ENCODE measurements at regions not wholly inside any gene's neighbourhood (a gene's known extent, or its start where the extent isn't known, plus 50 kb on each side); places are given as distances from the start of the nearest gene placed in this dataset.

DNA sequence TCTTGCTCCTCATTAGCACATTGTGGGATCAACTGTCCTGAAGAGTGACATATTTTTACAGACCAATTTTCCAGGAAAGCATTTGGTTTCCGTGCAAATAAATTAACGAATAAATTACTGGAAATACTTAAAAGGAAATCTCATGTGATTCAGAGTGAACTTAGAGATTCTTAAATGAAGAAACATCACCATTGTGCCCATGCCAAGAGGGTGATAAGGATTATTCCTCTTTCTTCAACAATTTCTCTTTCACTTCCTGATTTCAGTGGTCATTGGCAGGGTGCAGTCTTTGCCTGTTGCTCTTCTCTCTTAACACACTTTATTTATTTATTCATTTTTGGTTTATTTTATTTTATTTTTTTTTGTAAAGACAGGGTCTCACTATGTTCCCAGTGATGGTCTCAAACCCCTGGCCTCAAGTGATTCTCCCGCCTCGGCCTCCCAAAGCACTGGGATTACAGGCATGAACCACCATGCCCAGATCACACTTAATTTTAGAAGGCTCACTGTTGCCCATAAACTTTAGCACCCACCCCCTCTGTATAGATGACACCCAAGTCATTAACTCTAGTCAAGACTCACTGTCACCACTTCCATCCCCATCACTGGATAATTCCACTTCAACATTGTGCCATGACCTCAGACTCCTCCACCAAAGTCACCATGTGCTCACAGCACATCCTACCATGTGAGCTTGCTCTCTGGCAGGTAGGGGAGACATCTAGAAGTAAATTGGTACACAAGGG, 92.6 kb upstream of the CERS6 start:
- H3K9me3 Mint-ChIP-seq (ENCODE audit: low read depth), result no peaks in the 10 kb centered on the region
- H3K4me1 Mint-ChIP-seq (ENCODE audit: low read depth), result no peaks in the 10 kb centered on the region
- DNase-seq (ENCODE audit: low spot score), result no peak
- no peaks in the 10 kb centered on the region for H3K36me3 Mint-ChIP-seq (ENCODE audit: low read depth)
- H3K27ac Mint-ChIP-seq (ENCODE audit: unreplicated experiment), result no peak overlapping the region
- TF ChIP-seq, protein P1, sequence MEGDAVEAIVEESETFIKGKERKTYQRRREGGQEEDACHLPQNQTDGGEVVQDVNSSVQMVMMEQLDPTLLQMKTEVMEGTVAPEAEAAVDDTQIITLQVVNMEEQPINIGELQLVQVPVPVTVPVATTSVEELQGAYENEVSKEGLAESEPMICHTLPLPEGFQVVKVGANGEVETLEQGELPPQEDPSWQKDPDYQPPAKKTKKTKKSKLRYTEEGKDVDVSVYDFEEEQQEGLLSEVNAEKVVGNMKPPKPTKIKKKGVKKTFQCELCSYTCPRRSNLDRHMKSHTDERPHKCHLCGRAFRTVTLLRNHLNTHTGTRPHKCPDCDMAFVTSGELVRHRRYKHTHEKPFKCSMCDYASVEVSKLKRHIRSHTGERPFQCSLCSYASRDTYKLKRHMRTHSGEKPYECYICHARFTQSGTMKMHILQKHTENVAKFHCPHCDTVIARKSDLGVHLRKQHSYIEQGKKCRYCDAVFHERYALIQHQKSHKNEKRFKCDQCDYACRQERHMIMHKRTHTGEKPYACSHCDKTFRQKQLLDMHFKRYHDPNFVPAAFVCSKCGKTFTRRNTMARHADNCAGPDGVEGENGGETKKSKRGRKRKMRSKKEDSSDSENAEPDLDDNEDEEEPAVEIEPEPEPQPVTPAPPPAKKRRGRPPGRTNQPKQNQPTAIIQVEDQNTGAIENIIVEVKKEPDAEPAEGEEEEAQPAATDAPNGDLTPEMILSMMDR (IDR thresholded peaks at IDR 0.05), result no peak
- no peaks in the 10 kb centered on the region for H3K27me3 Mint-ChIP-seq (ENCODE audit: low read depth)
- no peak overlapping the region for H3K4me3 Mint-ChIP-seq (ENCODE audit: unreplicated experiment)

DNA sequence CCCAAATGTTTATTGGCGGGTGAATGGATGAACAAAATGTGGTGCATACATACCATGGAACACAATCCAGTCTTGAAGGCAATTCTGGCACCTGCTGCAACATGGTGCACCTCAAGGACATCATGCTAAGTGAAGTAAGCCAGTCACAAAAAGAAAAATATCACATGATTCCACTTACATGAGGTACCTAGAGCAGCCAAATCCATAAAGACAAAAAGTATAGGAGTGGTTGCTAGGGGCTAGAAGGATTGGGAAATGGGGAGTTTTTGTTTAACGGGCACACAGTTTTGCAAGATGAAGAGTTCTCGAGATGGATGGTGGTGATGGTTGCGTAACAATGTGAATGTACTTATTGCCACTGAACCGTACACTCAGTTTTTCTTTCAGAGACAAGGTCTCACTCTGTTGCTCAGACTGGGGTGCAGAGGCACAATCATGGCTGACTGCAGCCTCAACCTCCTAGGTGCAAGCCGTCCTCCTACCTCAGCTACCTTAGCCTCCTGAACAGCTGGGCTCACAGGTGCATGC, 90.9 kb upstream of the CERS6 start:
- no peak overlapping the region for H3K4me3 Mint-ChIP-seq (ENCODE audit: unreplicated experiment)
- H3K27ac Mint-ChIP-seq (ENCODE audit: unreplicated experiment), result no peak overlapping the region
- H3K9me3 Mint-ChIP-seq (ENCODE audit: low read depth), result no peaks in the 10 kb centered on the region
- no peaks in the 10 kb centered on the region for H3K4me1 Mint-ChIP-seq (ENCODE audit: low read depth)
- H3K36me3 Mint-ChIP-seq (ENCODE audit: low read depth), result no peaks in the 10 kb centered on the region
- no peak for DNase-seq (ENCODE audit: low spot score)
- H3K27me3 Mint-ChIP-seq (ENCODE audit: low read depth), result no peaks in the 10 kb centered on the region
- TF ChIP-seq, protein P1 (IDR thresholded peaks at IDR 0.05), result no peak

DNA sequence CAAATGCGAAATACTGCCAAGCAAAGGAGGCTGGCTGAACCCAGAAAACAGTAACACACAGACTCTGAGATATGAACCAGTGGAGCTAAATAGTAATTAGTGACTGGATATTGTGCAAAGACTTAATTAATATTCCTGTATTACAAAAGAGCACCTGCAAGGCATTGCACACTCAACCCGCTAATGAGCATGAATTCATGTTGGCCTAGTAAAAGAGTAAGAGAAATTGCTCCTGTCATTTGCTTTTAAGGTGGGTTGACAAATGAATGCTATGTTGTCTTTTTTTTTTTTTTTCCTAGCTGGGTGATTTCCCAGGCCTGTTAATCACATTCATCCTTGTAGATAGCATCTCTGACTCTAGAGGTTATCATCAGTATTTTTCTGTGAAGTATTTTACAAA, 87.0 kb upstream of the CERS6 start:
- peaks cover 22% of the 10 kb centered on the region for H3K9me3 Mint-ChIP-seq (ENCODE audit: low read depth)
- H3K27ac Mint-ChIP-seq (ENCODE audit: unreplicated experiment), result no peak overlapping the region
- peaks cover 5% of the 10 kb centered on the region for H3K36me3 Mint-ChIP-seq (ENCODE audit: low read depth)
- H3K4me1 Mint-ChIP-seq (ENCODE audit: low read depth), result no peaks in the 10 kb centered on the region
- TF ChIP-seq, protein P1 (IDR thresholded peaks at IDR 0.05), result no peak
- H3K27me3 Mint-ChIP-seq (ENCODE audit: low read depth), result no peaks in the 10 kb centered on the region
- DNase-seq (ENCODE audit: low spot score), result no peak
- H3K4me3 Mint-ChIP-seq (ENCODE audit: unreplicated experiment), result no peak overlapping the region

DNA sequence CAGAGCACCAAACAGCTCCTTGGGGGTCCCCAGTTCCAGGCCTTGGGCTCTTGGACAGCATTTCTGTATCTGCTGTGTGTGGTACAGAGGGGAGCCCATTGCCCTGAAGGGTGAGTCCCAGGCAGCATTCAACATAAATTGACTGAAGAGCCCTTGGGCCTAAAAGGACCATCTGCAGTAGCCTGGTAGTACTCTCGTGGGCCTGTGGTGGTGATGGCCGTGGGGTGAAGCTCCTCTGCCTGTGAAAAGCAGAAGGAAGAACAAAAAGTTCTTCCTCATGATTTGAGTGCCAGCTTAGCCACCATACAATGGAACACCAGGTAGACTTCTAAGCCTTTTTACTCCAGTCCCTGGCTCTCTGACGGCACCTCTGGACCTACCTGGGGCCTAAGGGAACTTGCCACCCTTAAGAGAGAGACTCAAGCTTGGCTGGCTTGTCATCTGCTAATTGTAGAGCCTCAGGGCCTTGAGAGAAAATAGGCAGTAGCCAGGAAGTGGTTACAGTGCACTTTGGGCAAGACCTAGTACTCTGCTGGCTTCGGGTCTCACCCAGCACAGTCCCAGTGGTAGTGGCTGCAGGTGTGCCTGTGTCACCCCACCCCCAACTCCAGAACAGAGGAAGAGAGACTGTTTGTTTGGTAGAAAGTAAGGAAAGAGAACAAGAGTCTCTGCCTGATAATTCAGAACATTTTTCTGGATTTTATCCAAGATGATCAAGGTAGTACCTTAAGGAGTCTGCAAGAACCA, 84.6 kb upstream of the CERS6 start:
- Mint-ChIP-seq H3K36me3 (ENCODE audit: low read depth) (peaks cover 8% of the 10 kb centered on the region), H3K4me3 (ENCODE audit: unreplicated experiment) (no peak overlapping the region), H3K27ac (ENCODE audit: unreplicated experiment) (no peak overlapping the region), H3K27me3 (ENCODE audit: low read depth) (no peaks in the 10 kb centered on the region), H3K4me1 (ENCODE audit: low read depth) (no peaks in the 10 kb centered on the region), H3K9me3 (ENCODE audit: low read depth) (peaks cover 32% of the 10 kb centered on the region)
- DNase-seq (ENCODE audit: low spot score), result no peak
- TF ChIP-seq, protein P1 (IDR thresholded peaks at IDR 0.05), result no peak

DNA sequence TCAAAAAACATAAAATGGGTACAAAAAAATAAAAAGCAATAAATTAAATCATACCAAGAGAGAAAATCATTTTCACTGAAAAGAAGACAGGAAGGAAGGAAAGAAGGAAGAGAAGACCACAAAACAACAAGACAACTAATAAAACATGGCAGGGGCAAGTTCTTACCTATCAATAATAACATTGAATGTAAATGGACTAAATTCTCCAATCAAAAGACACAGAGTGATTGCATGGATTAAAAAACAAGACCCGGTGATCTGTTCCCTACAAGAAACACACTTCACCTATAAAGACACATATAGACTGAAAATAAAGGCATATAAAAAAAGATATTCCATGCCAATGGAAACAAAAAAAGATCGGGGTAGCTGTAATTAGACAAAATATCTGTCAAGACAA, 82.6 kb upstream of the CERS6 start:
- Mint-ChIP-seq H3K4me1 (ENCODE audit: low read depth) (no peaks in the 10 kb centered on the region), H3K4me3 (ENCODE audit: unreplicated experiment) (no peak overlapping the region), H3K9me3 (ENCODE audit: low read depth) (peaks cover 44% of the 10 kb centered on the region), H3K27me3 (ENCODE audit: low read depth) (no peaks in the 10 kb centered on the region), H3K27ac (ENCODE audit: unreplicated experiment) (no peak overlapping the region), H3K36me3 (ENCODE audit: low read depth) (peaks cover 13% of the 10 kb centered on the region)
- no peak for DNase-seq (ENCODE audit: low spot score)
- TF ChIP-seq, protein P1 (IDR thresholded peaks at IDR 0.05), result no peak
